HepG2 (cell line): ENCODE measurements at regions not wholly inside any gene's neighbourhood (a gene's known extent, or its start where the extent isn't known, plus 50 kb on each side); places are given as distances from the start of the nearest gene placed in this dataset.

Experiments
- ATAC-seq: fragments of 200-7000 bp; cut with Tn5 transposase; 3 replicates; pipeline ENCODE4 v1.9.1; 2020; ENCODE audit warnings: mild to moderate bottlenecking, moderate library complexity
- BruUV-seq: library from RNA; stranded (reverse); fragments of 400-500 nt; replicated peaks from 2 replicates; lab custom pipeline; 2021; lab: Mats Ljungman, UMichigan
- CTCF ChIA-PET: fragments of 300-600 bp; formaldehyde crosslinking; extraction: SDS; loops from one replicate; lab custom pipeline; 2021; ENCODE audit warnings: low total read pairs, inconsistent platforms, low intra/inter-chr PET ratio; lab: Yijun Ruan, JAX
- POLR2A ChIA-PET: fragments of 350-600 bp; sonication (Branson Sonifier 250); formaldehyde crosslinking; loops from one replicate; lab custom pipeline; 2020; ENCODE audit warnings: antibody characterized with exemption, inconsistent platforms; lab: Yijun Ruan, JAX
- DNase-seq: peaks from one replicate; pipeline ENCODE4 v3.0.0-alpha.2; 2015; ENCODE audit warnings: low spot score
- FAIRE-seq: peaks from 3 replicates; lab custom pipeline; 2011; peaks lifted over from hg19 to GRCh38; lab: Jason Lieb, UNC
- H2AFZ ChIP-seq: one replicate; pipeline ENCODE4 v1.6.1; 2011; ENCODE audit warnings: low read length, inconsistent platforms
- H3K27ac ChIP-seq: fragments of 300-600 bp; 3 replicates; pipeline ENCODE4 v1.8.0; 2011; ENCODE audit warnings: mixed run types, mild to moderate bottlenecking, mixed read lengths, low read length, inconsistent platforms; ENCODE audit not compliant: insufficient read depth; ENCODE audit errors: extremely low read length
- H3K27me3 ChIP-seq, 2 experiments: fragments of 200-600 bp in 1 of 2; 2 replicates in 1 of 2; 3 replicates in 1 of 2; pipeline versions ENCODE4 v1.6.0 to v1.8.0; 2011; ENCODE audit warnings: low read length in 2 of 2, mild to moderate bottlenecking in 2 of 2, moderate library complexity in 2 of 2, inconsistent platforms in 1 of 2; ENCODE audit not compliant: insufficient read depth in 2 of 2, control insufficient read depth in 1 of 2
- H3K36me3 ChIP-seq, 2 experiments: fragments of 200-600 bp in 1 of 2; replicated peaks in 1 of 2; 2 replicates in 1 of 2; 3 replicates in 1 of 2; pipeline versions ENCODE4 v1.5.1 to v1.8.0; 2011; ENCODE audit warnings: low read length in 2 of 2, inconsistent platforms in 1 of 2; ENCODE audit not compliant: insufficient read depth in 2 of 2, control insufficient read depth in 1 of 2
- H3K4me1 ChIP-seq: 2 replicates; pipeline ENCODE4 v1.5.1; 2012; ENCODE audit warnings: low read length, inconsistent platforms; ENCODE audit not compliant: insufficient read depth
- H3K4me2 ChIP-seq: 2 replicates; pipeline ENCODE4 v1.6.0; 2011; ENCODE audit warnings: low read depth, low read length, inconsistent platforms
- H3K4me3 ChIP-seq, 3 experiments: fragments of 200-600 bp in 1 of 3; sonication (generic), shearing (Covaris generic) in 1 of 3; replicated peaks in 1 of 3; 2 replicates each; pipeline ENCODE4 v1.5.1; 2011 to 2016; ENCODE audit warnings: low read length in 3 of 3, inconsistent platforms in 2 of 3, low read depth in 2 of 3, mild to moderate bottlenecking in 2 of 3, control low read depth in 1 of 3, mixed read lengths in 1 of 3; ENCODE audit not compliant: insufficient read depth in 1 of 3
- H3K79me2 ChIP-seq: one replicate; pipeline ENCODE4 v1.6.1; 2011; ENCODE audit warnings: low read length, inconsistent platforms; ENCODE audit not compliant: insufficient read depth
- H3K9ac ChIP-seq: 2 replicates; pipeline ENCODE4 v1.6.0; 2011; ENCODE audit warnings: mild to moderate bottlenecking, low read depth, low read length, inconsistent platforms; ENCODE audit not compliant: insufficient read depth
- H3K9me3 ChIP-seq: 2 replicates; pipeline ENCODE4 v1.5.1; 2012; ENCODE audit warnings: mild to moderate bottlenecking, low read length
- H4K20me1 ChIP-seq: 2 replicates; pipeline ENCODE4 v1.6.0; 2011; ENCODE audit warnings: inconsistent platforms, mild to moderate bottlenecking, low read length, moderate library complexity; ENCODE audit not compliant: insufficient read depth
- JDP2 ChIP-seq: sonication (generic); formaldehyde crosslinking; IDR thresholded peaks from 2 replicates; pipeline ENCODE4 v1.8.1; 2022; ENCODE audit warnings: missing genetic modification reagents, borderline replicate concordance
- MAFF ChIP-seq: IDR thresholded peaks from 2 replicates; pipeline ENCODE4 v1.6.1; 2011; ENCODE audit warnings: low read depth, low read length, improper control_type of control experiment
- MAFK ChIP-seq, 2 experiments: IDR thresholded peaks in 1 of 2; conservative IDR thresholded peaks in 1 of 2; 2 replicates each; pipeline ENCODE4 v1.6.1; 2011; ENCODE audit warnings: improper control_type of control experiment in 2 of 2, low read length in 2 of 2
- MEF2D ChIP-seq: sonication (generic); formaldehyde crosslinking; IDR thresholded peaks from 2 replicates; pipeline ENCODE4 v1.5.1; 2020; ENCODE audit warnings: mild to moderate bottlenecking, missing genetic modification reagents
- NFIC ChIP-seq: IDR thresholded peaks from 2 replicates; pipeline ENCODE4 v1.6.1; 2012; ENCODE audit warnings: mild to moderate bottlenecking, low read length, inconsistent platforms
- SIX4 ChIP-seq: sonication (generic); formaldehyde crosslinking; IDR thresholded peaks from 2 replicates; pipeline ENCODE4 v1.4.0; 2020; ENCODE audit warnings: missing genetic modification reagents
- SMAD3 ChIP-seq: sonication (generic); formaldehyde crosslinking; IDR thresholded peaks from 2 replicates; pipeline ENCODE4 v1.4.0; 2020; ENCODE audit warnings: missing genetic modification reagents
- TARDBP ChIP-seq: sonication (generic); formaldehyde crosslinking; IDR thresholded peaks from 2 replicates; pipeline ENCODE4 v1.8.0; 2022; ENCODE audit warnings: mild to moderate bottlenecking, missing genetic modification reagents
- YY1 ChIP-seq: IDR thresholded peaks from 2 replicates; pipeline ENCODE4 v1.6.1; 2011; ENCODE audit warnings: low read length, low read depth, moderate library complexity, mild to moderate bottlenecking; ENCODE audit not compliant: insufficient read depth, insufficient replicate concordance
- ZKSCAN8 ChIP-seq: IDR thresholded peaks from 2 replicates; pipeline ENCODE4 v1.6.1; 2016; ENCODE audit warnings: borderline replicate concordance, missing genetic modification reagents, missing compliant biosample characterization
- in situ Hi-C: cut with HindIII; loops from 2 replicates; pipeline ENCODE4 v1.10.0; 2017; ENCODE audit warnings: low pct_unique_long_range_greater_than_20kb; ENCODE audit not compliant: extremely low pct_ligation_motif_present
- intact Hi-C: fragments of 100-400 bp; cut with micrococcal nuclease; formaldehyde crosslinking; loops from one replicate; pipeline ENCODE4 v1.10.0; 2022; ENCODE audit not compliant: unreplicated experiment
- TF ChIP-seq, protein P1 (sequence below): sonication (generic); formaldehyde crosslinking; IDR thresholded peaks from 2 replicates; pipeline ENCODE4 v1.5.0; 2020; ENCODE audit warnings: missing genetic modification reagents

DNA sequence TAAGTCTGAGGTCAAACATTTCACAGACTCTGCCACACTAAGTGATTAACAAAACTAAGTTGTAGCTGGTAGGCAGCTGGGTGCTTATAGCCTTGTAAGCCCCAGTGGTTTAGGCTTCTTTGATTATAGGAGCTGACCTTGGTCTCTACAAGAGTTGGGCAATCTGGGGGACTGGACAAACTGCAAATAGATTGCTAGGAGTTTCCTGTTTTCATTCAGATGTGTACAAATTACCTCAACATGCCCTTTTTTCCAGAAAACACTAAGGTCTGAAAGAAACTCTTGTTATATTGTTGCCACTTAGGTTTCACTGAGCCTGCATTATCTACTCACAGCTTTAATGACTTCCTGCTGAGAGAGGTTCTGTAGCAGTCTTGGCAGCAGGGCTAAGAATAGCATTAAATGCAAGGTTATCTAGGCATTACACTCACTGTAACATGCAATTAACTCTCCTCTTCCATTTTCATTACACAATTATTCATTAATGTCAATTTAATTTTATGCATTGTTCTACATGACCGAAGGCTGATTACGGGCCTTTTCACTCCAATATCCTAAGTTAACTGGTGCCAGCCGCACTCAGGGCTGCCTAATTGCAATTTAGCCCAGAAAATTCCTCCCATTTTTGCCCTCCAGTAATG is 314.0 kb downstream of the LMO4 start (continued):
- TF ChIP-seq NFIC (peak; percentile 84; the same call in 1 of the 2 replicates), JDP2 (CRISPR knock-in tag) (no peak), SMAD3 (CRISPR knock-in tag) (peak; percentile 94), TARDBP (CRISPR knock-in tag) (peak; percentile 63; the same call in 1 of the 2 replicates), MEF2D (CRISPR knock-in tag) (peak; percentile 91), ZKSCAN8 (CRISPR knock-in tag) (peak; percentile 77; the same call in 1 of the 2 replicates), YY1 (no peak)
- TF ChIP-seq, protein P1, sequence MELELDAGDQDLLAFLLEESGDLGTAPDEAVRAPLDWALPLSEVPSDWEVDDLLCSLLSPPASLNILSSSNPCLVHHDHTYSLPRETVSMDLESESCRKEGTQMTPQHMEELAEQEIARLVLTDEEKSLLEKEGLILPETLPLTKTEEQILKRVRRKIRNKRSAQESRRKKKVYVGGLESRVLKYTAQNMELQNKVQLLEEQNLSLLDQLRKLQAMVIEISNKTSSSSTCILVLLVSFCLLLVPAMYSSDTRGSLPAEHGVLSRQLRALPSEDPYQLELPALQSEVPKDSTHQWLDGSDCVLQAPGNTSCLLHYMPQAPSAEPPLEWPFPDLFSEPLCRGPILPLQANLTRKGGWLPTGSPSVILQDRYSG (CRISPR knock-in tag), result no peak

- BruUV-seq, result no TSS peak
- no peak overlapping the region for H2AFZ ChIP-seq
Observed at GRCh38 chr1:87644033-87644578, 315.4 kb downstream of the LMO4 start.

More at GRCh38 chr1:87644033-87644578, 315.4 kb downstream of the LMO4 start:
- in situ Hi-C loops (no loop called here), intact Hi-C loops (no loop called here)
- no peak for TF ChIP-seq SIX4 (CRISPR knock-in tag)
- peak; percentile 58 to 88; a peak in 3 of 4 replicates for TF ChIP-seq MAFK (conservative IDR thresholded peaks at IDR 0.05 in 1 of 2, IDR thresholded peaks at IDR 0.05 in 1 of 2; ENCODE audit: low read length in 2 of 2)
- TF ChIP-seq MAFF, result peak; percentile 79
- FAIRE-seq, result no peak
- Histone ChIP-seq H3K9ac (no peak overlapping the region), H3K79me2 (no peaks in the 10 kb centered on the region), H3K27ac (no peak overlapping the region), H3K36me3 (no peaks in the 10 kb centered on the region), H3K27me3 (no peaks in the 10 kb centered on the region), H4K20me1 (no peaks in the 10 kb centered on the region), H3K4me1 (peaks cover 51% of the 10 kb centered on the region), H3K9me3 (no peaks in the 10 kb centered on the region), H3K4me2 (no peak overlapping the region), H3K4me3 (no peak overlapping the region)
- no peak for DNase-seq
- CTCF ChIA-PET, result no interaction called here
- ATAC-seq, result no peak
- POLR2A ChIA-PET, result no interaction called here
